ENCODE measurements at regions not wholly inside any gene's neighbourhood (a gene's known extent, or its start where the extent isn't known, plus 50 kb on each side); places are given as distances from the start of the nearest gene placed in this dataset.
"Not testable (repeated sequence)": the region's sequence is repeated elsewhere in the genome, so short reads cannot be mapped to it uniquely, and the experiment has no call there.

DNA sequence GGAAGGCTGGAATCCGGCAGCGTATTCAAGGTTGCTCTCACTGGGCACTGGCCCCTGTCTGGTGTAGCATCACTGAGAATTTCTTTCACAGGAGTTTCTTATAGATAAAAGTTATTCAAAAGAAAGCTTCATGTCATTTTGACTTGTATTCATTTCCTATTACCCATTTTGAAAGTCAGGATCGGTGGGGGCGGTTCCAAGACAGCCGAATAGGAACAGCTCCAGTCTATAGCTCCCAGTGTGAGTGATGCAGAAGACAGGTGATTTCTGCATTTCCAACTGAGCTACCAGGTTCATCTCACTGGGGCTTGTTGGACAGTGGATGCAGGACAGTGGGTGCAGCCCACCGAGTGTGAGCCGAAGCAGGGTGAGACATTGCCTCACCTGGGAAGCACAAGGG, 51.5 kb upstream of the CDC42EP3 start:
- TF ChIP-seq CTCF (IDR thresholded peaks at IDR 0.05); ZFX (IDR thresholded peaks at IDR 0.05; ENCODE audit: borderline replicate concordance): not testable (repeated sequence)

Measured in 22Rv1 (cell line).